Keratinocyte (primary cell): ENCODE measurements at regions not wholly inside any gene's neighbourhood (a gene's known extent, or its start where the extent isn't known, plus 50 kb on each side); places are given as distances from the start of the nearest gene placed in this dataset.

Experiments used
- DNase-seq: peaks from one replicate; pipeline ENCODE4 v3.0.0-alpha.2; 2011; ENCODE audit warnings: low read depth, missing footprints, low spot score
- FAIRE-seq: peaks from 2 replicates; lab custom pipeline; 2011; peaks lifted over from hg19 to GRCh38; lab: Jason Lieb, UNC
- H2AFZ ChIP-seq: 2 replicates; pipeline ENCODE4 v1.6.0; 2012; ENCODE audit warnings: low read length, control low read depth, inconsistent platforms; ENCODE audit not compliant: control insufficient read depth
- H3K27ac ChIP-seq: 2 replicates; pipeline ENCODE4 v1.5.1; 2011; ENCODE audit warnings: low read length; ENCODE audit not compliant: control insufficient read depth, insufficient read depth
- H3K27me3 ChIP-seq: 3 replicates; pipeline ENCODE4 v1.6.0; 2011; ENCODE audit warnings: low read length; ENCODE audit not compliant: control insufficient read depth, insufficient read depth; ENCODE audit errors: extremely low read depth
- H3K36me3 ChIP-seq, 2 experiments: 2 replicates in 1 of 2; 3 replicates in 1 of 2; pipeline ENCODE4 v1.5.1; 2011; ENCODE audit warnings: low read length in 2 of 2, mild to moderate bottlenecking in 1 of 2; ENCODE audit not compliant: control insufficient read depth in 2 of 2, insufficient read depth in 2 of 2; ENCODE audit errors: extremely low read depth in 1 of 2
- H3K4me1 ChIP-seq: 3 replicates; pipeline ENCODE4 v1.5.1; 2011; ENCODE audit warnings: low read length; ENCODE audit not compliant: control insufficient read depth, insufficient read depth; ENCODE audit errors: extremely low read depth
- H3K4me2 ChIP-seq: 3 replicates; pipeline ENCODE4 v1.6.0; 2011; ENCODE audit warnings: low read depth, low read length; ENCODE audit not compliant: control insufficient read depth, insufficient read depth; ENCODE audit errors: extremely low read depth
- H3K4me3 ChIP-seq, 3 experiments: fragments of 200-600 bp in 1 of 3; sonication (generic) in 1 of 3; 2 replicates in 2 of 3; 3 replicates in 1 of 3; pipeline ENCODE4 v1.5.1; 2011 to 2016; ENCODE audit warnings: low read length in 3 of 3, mild to moderate bottlenecking in 3 of 3, control low read depth in 2 of 3, inconsistent platforms in 1 of 3, low read depth in 1 of 3, mixed read lengths in 1 of 3, mixed run types in 1 of 3, moderate library complexity in 1 of 3; ENCODE audit not compliant: control insufficient read depth in 2 of 3, insufficient read depth in 2 of 3; ENCODE audit errors: extremely low read depth in 1 of 3
- H3K79me2 ChIP-seq: 2 replicates; pipeline ENCODE4 v1.6.0; 2012; ENCODE audit warnings: low read length; ENCODE audit not compliant: control insufficient read depth, insufficient read depth
- H3K9ac ChIP-seq: 3 replicates; pipeline ENCODE4 v1.6.0; 2011; ENCODE audit warnings: low read length; ENCODE audit not compliant: control insufficient read depth, insufficient read depth; ENCODE audit errors: extremely low read depth
- H3K9me1 ChIP-seq: 3 replicates; pipeline ENCODE4 v1.6.0; 2011; ENCODE audit warnings: low read length; ENCODE audit not compliant: control insufficient read depth, insufficient read depth; ENCODE audit errors: extremely low read depth
- H3K9me3 ChIP-seq: 2 replicates; pipeline ENCODE4 v1.5.1; 2012; ENCODE audit warnings: low read depth, low read length; ENCODE audit not compliant: control insufficient read depth
- H4K20me1 ChIP-seq: 3 replicates; pipeline ENCODE4 v1.6.0; 2011; ENCODE audit warnings: low read length; ENCODE audit not compliant: control insufficient read depth, insufficient read depth; ENCODE audit errors: extremely low read depth
- EZH2 ChIP-seq: IDR thresholded peaks from one replicate; pipeline ENCODE4 v1.6.1; 2012; ENCODE audit warnings: inconsistent platforms, mild to moderate bottlenecking, low read length, moderate library complexity
- dilution Hi-C: fragments of 300-500 bp; cut with MboI; formaldehyde crosslinking; loops from one replicate; pipeline ENCODE4 v1.7.0; 2020; ENCODE audit warnings: low sequenced_read_pairs; ENCODE audit not compliant: extremely low pct_ligation_motif_present
- TF ChIP-seq, protein P1 (sequence below), 3 experiments: IDR thresholded peaks in 1 of 3; conservative IDR thresholded peaks in 1 of 3; optimal IDR thresholded peaks in 1 of 3; 2 replicates in 2 of 3; 3 replicates in 1 of 3; pipeline versions ENCODE3 to v1.5.1; 2011; ENCODE audit warnings: low read length in 3 of 3, mild to moderate bottlenecking in 3 of 3, moderate library complexity in 2 of 3, control low read depth in 1 of 3, inconsistent platforms in 1 of 3; ENCODE audit not compliant: insufficient read depth in 2 of 3; ENCODE audit errors: extremely low read depth in 1 of 3

DNA sequence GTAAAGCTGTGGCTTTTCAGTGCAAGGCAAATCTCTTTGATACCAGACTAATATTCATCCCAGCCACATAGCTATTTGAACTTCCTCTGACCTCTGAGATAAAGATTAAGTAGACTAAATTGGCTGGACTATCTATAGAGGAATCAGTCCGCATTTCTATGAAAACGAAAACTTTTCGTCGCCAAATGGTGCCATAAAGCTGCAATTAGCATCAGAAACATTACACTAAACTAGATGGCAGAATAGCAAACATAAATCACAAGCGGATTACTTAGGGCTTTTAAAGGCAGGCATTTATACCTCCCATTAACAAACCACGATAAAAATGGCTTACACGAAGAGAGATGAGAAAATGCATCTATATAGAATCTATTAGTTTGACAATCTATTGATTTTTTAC is 1009.7 kb upstream of the CDH6 start:
- no peak overlapping the region for H3K4me2 ChIP-seq
- H3K4me1 ChIP-seq: no peaks in the 10 kb centered on the region
- H3K4me3 ChIP-seq: no peak overlapping the region
- no peaks in the 10 kb centered on the region for H3K9me1 ChIP-seq
- H3K27ac ChIP-seq: no peak overlapping the region
- FAIRE-seq: no peak
- H3K36me3 ChIP-seq: no peaks in the 10 kb centered on the region
- dilution Hi-C loops: no loop called here
- H4K20me1 ChIP-seq: no peaks in the 10 kb centered on the region
- H3K79me2 ChIP-seq: no peaks in the 10 kb centered on the region
- no peak overlapping the region for H2AFZ ChIP-seq
- no peaks in the 10 kb centered on the region for H3K27me3 ChIP-seq
- no peak overlapping the region for H3K9ac ChIP-seq
- H3K9me3 ChIP-seq: no peaks in the 10 kb centered on the region
- DNase-seq: no peak
- no peak for TF ChIP-seq EZH2
- TF ChIP-seq, protein P1, sequence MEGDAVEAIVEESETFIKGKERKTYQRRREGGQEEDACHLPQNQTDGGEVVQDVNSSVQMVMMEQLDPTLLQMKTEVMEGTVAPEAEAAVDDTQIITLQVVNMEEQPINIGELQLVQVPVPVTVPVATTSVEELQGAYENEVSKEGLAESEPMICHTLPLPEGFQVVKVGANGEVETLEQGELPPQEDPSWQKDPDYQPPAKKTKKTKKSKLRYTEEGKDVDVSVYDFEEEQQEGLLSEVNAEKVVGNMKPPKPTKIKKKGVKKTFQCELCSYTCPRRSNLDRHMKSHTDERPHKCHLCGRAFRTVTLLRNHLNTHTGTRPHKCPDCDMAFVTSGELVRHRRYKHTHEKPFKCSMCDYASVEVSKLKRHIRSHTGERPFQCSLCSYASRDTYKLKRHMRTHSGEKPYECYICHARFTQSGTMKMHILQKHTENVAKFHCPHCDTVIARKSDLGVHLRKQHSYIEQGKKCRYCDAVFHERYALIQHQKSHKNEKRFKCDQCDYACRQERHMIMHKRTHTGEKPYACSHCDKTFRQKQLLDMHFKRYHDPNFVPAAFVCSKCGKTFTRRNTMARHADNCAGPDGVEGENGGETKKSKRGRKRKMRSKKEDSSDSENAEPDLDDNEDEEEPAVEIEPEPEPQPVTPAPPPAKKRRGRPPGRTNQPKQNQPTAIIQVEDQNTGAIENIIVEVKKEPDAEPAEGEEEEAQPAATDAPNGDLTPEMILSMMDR (optimal IDR thresholded peaks at IDR 0.05 in 1 of 3, IDR thresholded peaks at IDR 0.05 in 1 of 3, conservative IDR thresholded peaks at IDR 0.05 in 1 of 3; ENCODE audit: extremely low read depth in 1 of 3, insufficient read depth in 2 of 3, low read length in 3 of 3): no peak

- no peaks in the 10 kb centered on the region for H3K9me1 ChIP-seq
- H3K27me3 ChIP-seq: no peaks in the 10 kb centered on the region
- H3K9ac ChIP-seq: no peak overlapping the region
- H3K36me3 ChIP-seq: no peaks in the 10 kb centered on the region
- no peak for TF ChIP-seq EZH2
- TF ChIP-seq, protein P1 (optimal IDR thresholded peaks at IDR 0.05 in 1 of 3, IDR thresholded peaks at IDR 0.05 in 1 of 3, conservative IDR thresholded peaks at IDR 0.05 in 1 of 3; ENCODE audit: extremely low read depth in 1 of 3, insufficient read depth in 2 of 3, low read length in 3 of 3): no peak
- H3K27ac ChIP-seq: no peak overlapping the region
- H3K4me3 ChIP-seq: no peak overlapping the region
- H2AFZ ChIP-seq: no peak overlapping the region
- no peak for FAIRE-seq
- dilution Hi-C loops: no loop called here
- H3K9me3 ChIP-seq: no peaks in the 10 kb centered on the region
- H3K4me1 ChIP-seq: no peaks in the 10 kb centered on the region
- H3K79me2 ChIP-seq: no peaks in the 10 kb centered on the region
- DNase-seq: no peak
- H3K4me2 ChIP-seq: no peak overlapping the region
- H4K20me1 ChIP-seq: no peaks in the 10 kb centered on the region
Observed at GRCh38 chr5:30156156-30156555, 1037.3 kb upstream of the CDH6 start.
